HEK293 (cell line): ENCODE measurements at regions not wholly inside any gene's neighbourhood (a gene's known extent, or its start where the extent isn't known, plus 50 kb on each side); places are given as distances from the start of the nearest gene placed in this dataset.

Experiments used
- CTCF ChIA-PET: fragments of 350-600 bp; formaldehyde crosslinking; extraction: SDS; loops from one replicate; lab custom pipeline; 2021; ENCODE audit warnings: antibody characterized with exemption; lab: Yijun Ruan, JAX
- POLR2A ChIA-PET: fragments of 300-600 bp; formaldehyde crosslinking; extraction: SDS; loops from one replicate; lab custom pipeline; 2020; ENCODE audit warnings: antibody characterized with exemption, inconsistent platforms; lab: Yijun Ruan, JAX
- H3K27ac ChIP-seq: fragments of 200-500 bp; sonication (Bioruptor generic); 2 replicates; pipeline ENCODE4 v1.5.1; 2014; ENCODE audit warnings: low read depth, low read length, control low read depth, inconsistent platforms; ENCODE audit errors: extremely low read depth
- H3K36me3 ChIP-seq, 2 experiments: fragments of 200-500 bp in 1 of 2; sonication (Bioruptor generic) in 1 of 2; 1 replicate in 1 of 2; 2 replicates in 1 of 2; pipeline ENCODE4 v1.5.1; 2014 to 2017; ENCODE audit warnings: inconsistent platforms in 2 of 2, low read length in 2 of 2; ENCODE audit not compliant: control insufficient read depth in 2 of 2, insufficient read depth in 1 of 2
- H3K4me1 ChIP-seq: fragments of 200-500 bp; sonication (Bioruptor generic); 2 replicates; pipeline ENCODE4 v1.5.1; 2014; ENCODE audit warnings: mild to moderate bottlenecking, low read length, inconsistent platforms; ENCODE audit not compliant: control insufficient read depth, insufficient read depth
- H3K4me3 ChIP-seq: 2 replicates; pipeline ENCODE4 v1.5.1; 2011; ENCODE audit warnings: low read depth, mild to moderate bottlenecking, control low read depth, low read length, moderate library complexity
- H3K9me3 ChIP-seq: fragments of 200-500 bp; sonication (Bioruptor generic); 2 replicates; pipeline ENCODE4 v1.5.1; 2014; ENCODE audit warnings: low read depth, low read length, inconsistent platforms; ENCODE audit not compliant: control insufficient read depth, insufficient read depth
- HOXA7 ChIP-seq: sonication (generic); formaldehyde crosslinking; IDR thresholded peaks from 2 replicates; pipeline ENCODE4 v1.8.1; 2022; ENCODE audit warnings: missing genetic modification reagents, borderline replicate concordance
- HOXD13 ChIP-seq: sonication (generic); formaldehyde crosslinking; IDR thresholded peaks from 2 replicates; pipeline ENCODE4 v1.8.0; 2022; ENCODE audit warnings: missing genetic modification reagents, borderline replicate concordance
- IKZF3 ChIP-seq: fragments of 450-650 bp; IDR thresholded peaks from 2 replicates; pipeline ENCODE4 v1.5.0; 2018; ENCODE audit warnings: missing biosample characterization, mild to moderate bottlenecking, missing genetic modification characterization, moderate library complexity
- TCF7L2 ChIP-seq: IDR thresholded peaks from 2 replicates; pipeline ENCODE4 v1.6.1; 2011; ENCODE audit warnings: low read depth, mild to moderate bottlenecking, inconsistent platforms, low read length, moderate library complexity, borderline replicate concordance
- ZBTB48 ChIP-seq: fragments of 450-650 bp; formaldehyde crosslinking; IDR thresholded peaks from 2 replicates; pipeline ENCODE4 v1.5.1; 2016; ENCODE audit warnings: missing biosample characterization, missing genetic modification characterization
- ZNF114 ChIP-seq: fragments of 450-650 bp; formaldehyde crosslinking; IDR thresholded peaks from 2 replicates; pipeline ENCODE4 v1.5.0; 2017; ENCODE audit warnings: missing biosample characterization, missing genetic modification characterization
- ZNF121 ChIP-seq: fragments of 450-650 bp; formaldehyde crosslinking; IDR thresholded peaks from 2 replicates; pipeline ENCODE4 v1.5.1; 2016; ENCODE audit warnings: missing biosample characterization, missing genetic modification characterization
- ZNF140 ChIP-seq: fragments of 450-650 bp; formaldehyde crosslinking; IDR thresholded peaks from 2 replicates; pipeline ENCODE4 v1.5.1; 2016; ENCODE audit warnings: missing biosample characterization, missing genetic modification characterization
- ZNF274 ChIP-seq, 2 experiments: fragments of 200-500 bp in 1 of 2; fragments of 450-650 bp in 1 of 2; sonication (Bioruptor generic) in 1 of 2; formaldehyde crosslinking in 1 of 2; IDR thresholded peaks; 2 replicates each; pipeline versions ENCODE4 v1.5.1 to v1.6.1; 2014 to 2016; ENCODE audit warnings: borderline replicate concordance in 1 of 2, inconsistent platforms in 1 of 2, low read length in 1 of 2, missing biosample characterization in 1 of 2, missing genetic modification characterization in 1 of 2
- ZNF354C ChIP-seq: fragments of 450-650 bp; formaldehyde crosslinking; IDR thresholded peaks from 2 replicates; pipeline ENCODE4 v1.5.1; 2016; ENCODE audit warnings: missing biosample characterization, missing genetic modification characterization, low read depth, borderline replicate concordance
- ZNF404 ChIP-seq: fragments of 450-650 bp; formaldehyde crosslinking; IDR thresholded peaks from 2 replicates; pipeline ENCODE4 v1.5.1; 2017; ENCODE audit warnings: missing biosample characterization, missing genetic modification characterization
- ZNF423 ChIP-seq: fragments of 450-650 bp; formaldehyde crosslinking; IDR thresholded peaks from 2 replicates; pipeline ENCODE4 v1.5.1; 2016; ENCODE audit warnings: missing biosample characterization, missing genetic modification characterization
- ZNF501 ChIP-seq: fragments of 450-650 bp; formaldehyde crosslinking; IDR thresholded peaks from 2 replicates; pipeline ENCODE4 v1.5.1; 2016; ENCODE audit warnings: missing biosample characterization, missing genetic modification characterization
- ZNF510 ChIP-seq: fragments of 450-650 bp; formaldehyde crosslinking; IDR thresholded peaks from 2 replicates; pipeline ENCODE4 v1.5.1; 2018; ENCODE audit warnings: mild to moderate bottlenecking, missing genetic modification characterization, missing biosample characterization; ENCODE audit not compliant: insufficient replicate concordance
- ZNF549 ChIP-seq: fragments of 450-650 bp; IDR thresholded peaks from 2 replicates; pipeline ENCODE4 v1.5.1; 2018; ENCODE audit warnings: missing biosample characterization, missing genetic modification characterization, mild to moderate bottlenecking, inconsistent platforms, moderate library complexity
- ZNF561 ChIP-seq: fragments of 450-650 bp; IDR thresholded peaks from 2 replicates; pipeline ENCODE4 v1.5.1; 2018; ENCODE audit warnings: missing biosample characterization, missing genetic modification characterization, borderline replicate concordance
- ZNF600 ChIP-seq: fragments of 450-650 bp; formaldehyde crosslinking; IDR thresholded peaks from 2 replicates; pipeline ENCODE4 v1.5.1; 2016; ENCODE audit warnings: missing biosample characterization, missing genetic modification characterization
- ZNF623 ChIP-seq: fragments of 450-650 bp; formaldehyde crosslinking; IDR thresholded peaks from 2 replicates; pipeline ENCODE4 v1.5.1; 2016; ENCODE audit warnings: missing biosample characterization, missing genetic modification characterization
- ZNF664 ChIP-seq: fragments of 450-650 bp; formaldehyde crosslinking; IDR thresholded peaks from 2 replicates; pipeline ENCODE4 v1.5.1; 2016; ENCODE audit warnings: missing biosample characterization, missing genetic modification characterization
- ZNF777 ChIP-seq: fragments of 450-650 bp; formaldehyde crosslinking; IDR thresholded peaks from 2 replicates; pipeline ENCODE4 v1.5.1; 2017; ENCODE audit warnings: missing biosample characterization, missing genetic modification characterization, borderline replicate concordance
- ZSCAN30 ChIP-seq: fragments of 450-650 bp; IDR thresholded peaks from 2 replicates; pipeline ENCODE4 v1.5.1; 2018; ENCODE audit warnings: missing biosample characterization, mild to moderate bottlenecking, missing genetic modification characterization, moderate library complexity
- TF ChIP-seq, protein P1 (sequence below): fragments of 450-650 bp; formaldehyde crosslinking; IDR thresholded peaks from 2 replicates; pipeline ENCODE4 v1.5.1; 2016; ENCODE audit warnings: missing biosample characterization, missing genetic modification characterization
- TF ChIP-seq, protein P2 (sequence below): fragments of 450-650 bp; formaldehyde crosslinking; IDR thresholded peaks from 2 replicates; pipeline ENCODE4 v1.5.1; 2016; ENCODE audit warnings: missing biosample characterization, missing genetic modification characterization

DNA sequence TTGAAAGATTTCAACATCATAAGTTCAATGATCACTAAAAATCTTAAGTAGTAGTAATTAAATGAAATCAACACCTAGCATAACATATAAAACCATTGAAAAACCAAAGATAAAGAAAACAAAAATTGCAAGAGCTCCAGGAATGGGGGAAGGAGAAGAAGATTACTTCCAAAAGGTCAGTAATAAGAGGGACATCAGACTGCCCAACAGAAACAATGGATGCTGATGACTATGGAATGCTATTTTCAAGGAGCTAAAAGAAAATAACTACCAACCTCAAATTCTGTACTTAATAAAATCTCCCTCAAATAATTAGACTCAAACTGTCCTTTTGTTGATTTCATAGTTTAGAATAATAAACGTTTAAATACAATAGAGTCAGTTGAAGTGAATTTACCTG, 314.5 kb upstream of the LMO3 start (continued):
- no peak for TF ChIP-seq ZNF404 (tag by site-specific recombination)
- no peak for TF ChIP-seq ZNF140
- TF ChIP-seq ZNF354C (tag by site-specific recombination): no peak
- no peak for TF ChIP-seq ZNF121 (tag by site-specific recombination)
- no peak for TF ChIP-seq ZNF510 (tag by site-specific recombination)
- TF ChIP-seq ZNF274 (IDR thresholded peaks at IDR 0.05; ENCODE audit: low read length): no peak
- TF ChIP-seq ZNF274 (tag by site-specific recombination; IDR thresholded peaks at IDR 0.05; ENCODE audit: borderline replicate concordance): no peak
- TF ChIP-seq ZNF777 (tag by site-specific recombination): no peak
- no peak for TF ChIP-seq ZSCAN30
- no peak for TF ChIP-seq ZNF114
- TF ChIP-seq, protein P1, sequence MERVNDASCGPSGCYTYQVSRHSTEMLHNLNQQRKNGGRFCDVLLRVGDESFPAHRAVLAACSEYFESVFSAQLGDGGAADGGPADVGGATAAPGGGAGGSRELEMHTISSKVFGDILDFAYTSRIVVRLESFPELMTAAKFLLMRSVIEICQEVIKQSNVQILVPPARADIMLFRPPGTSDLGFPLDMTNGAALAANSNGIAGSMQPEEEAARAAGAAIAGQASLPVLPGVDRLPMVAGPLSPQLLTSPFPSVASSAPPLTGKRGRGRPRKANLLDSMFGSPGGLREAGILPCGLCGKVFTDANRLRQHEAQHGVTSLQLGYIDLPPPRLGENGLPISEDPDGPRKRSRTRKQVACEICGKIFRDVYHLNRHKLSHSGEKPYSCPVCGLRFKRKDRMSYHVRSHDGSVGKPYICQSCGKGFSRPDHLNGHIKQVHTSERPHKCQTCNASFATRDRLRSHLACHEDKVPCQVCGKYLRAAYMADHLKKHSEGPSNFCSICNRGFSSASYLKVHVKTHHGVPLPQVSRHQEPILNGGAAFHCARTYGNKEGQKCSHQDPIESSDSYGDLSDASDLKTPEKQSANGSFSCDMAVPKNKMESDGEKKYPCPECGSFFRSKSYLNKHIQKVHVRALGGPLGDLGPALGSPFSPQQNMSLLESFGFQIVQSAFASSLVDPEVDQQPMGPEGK: no peak
- TF ChIP-seq, protein P2, sequence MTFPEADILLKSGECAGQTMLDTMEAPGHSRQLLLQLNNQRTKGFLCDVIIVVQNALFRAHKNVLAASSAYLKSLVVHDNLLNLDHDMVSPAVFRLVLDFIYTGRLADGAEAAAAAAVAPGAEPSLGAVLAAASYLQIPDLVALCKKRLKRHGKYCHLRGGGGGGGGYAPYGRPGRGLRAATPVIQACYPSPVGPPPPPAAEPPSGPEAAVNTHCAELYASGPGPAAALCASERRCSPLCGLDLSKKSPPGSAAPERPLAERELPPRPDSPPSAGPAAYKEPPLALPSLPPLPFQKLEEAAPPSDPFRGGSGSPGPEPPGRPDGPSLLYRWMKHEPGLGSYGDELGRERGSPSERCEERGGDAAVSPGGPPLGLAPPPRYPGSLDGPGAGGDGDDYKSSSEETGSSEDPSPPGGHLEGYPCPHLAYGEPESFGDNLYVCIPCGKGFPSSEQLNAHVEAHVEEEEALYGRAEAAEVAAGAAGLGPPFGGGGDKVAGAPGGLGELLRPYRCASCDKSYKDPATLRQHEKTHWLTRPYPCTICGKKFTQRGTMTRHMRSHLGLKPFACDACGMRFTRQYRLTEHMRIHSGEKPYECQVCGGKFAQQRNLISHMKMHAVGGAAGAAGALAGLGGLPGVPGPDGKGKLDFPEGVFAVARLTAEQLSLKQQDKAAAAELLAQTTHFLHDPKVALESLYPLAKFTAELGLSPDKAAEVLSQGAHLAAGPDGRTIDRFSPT (tag by site-specific recombination): no peak
- no peak for TF ChIP-seq ZNF561 (tag by site-specific recombination)
- no peak for TF ChIP-seq ZNF664 (tag by site-specific recombination)

DNA sequence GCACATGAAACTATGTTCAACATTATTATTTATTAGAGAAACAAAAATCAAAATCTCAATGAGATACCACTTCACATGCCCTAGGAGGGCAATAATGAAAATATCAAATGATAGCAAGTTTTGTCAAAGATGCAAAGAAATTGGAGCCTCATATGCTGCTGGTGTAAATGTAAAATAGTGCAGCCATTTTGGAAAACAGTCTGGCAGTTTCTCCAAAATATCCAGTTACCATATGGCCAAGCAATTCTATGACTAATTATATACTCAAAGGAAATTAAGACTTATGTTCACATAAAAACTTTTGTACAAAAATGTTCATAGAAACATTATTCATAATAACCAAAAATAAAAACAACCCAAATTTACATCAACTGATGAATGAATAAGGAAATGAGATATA, 313.6 kb upstream of the LMO3 start:
- Histone ChIP-seq H3K36me3 (no peaks in the 10 kb centered on the region), H3K9me3 (no peaks in the 10 kb centered on the region), H3K4me3 (no peak overlapping the region), H3K27ac (no peak overlapping the region), H3K4me1 (no peaks in the 10 kb centered on the region)
- TF ChIP-seq ZNF274 (IDR thresholded peaks at IDR 0.05; ENCODE audit: low read length) (no peak), ZNF274 (tag by site-specific recombination; IDR thresholded peaks at IDR 0.05; ENCODE audit: borderline replicate concordance) (no peak), TCF7L2 (no peak), ZBTB48 (tag by site-specific recombination) (no peak), HOXD13 (CRISPR knock-in tag) (no peak), ZNF777 (tag by site-specific recombination) (no peak), HOXA7 (no peak), ZNF423 (tag by site-specific recombination) (no peak), ZNF501 (tag by site-specific recombination) (no peak), ZNF600 (tag by site-specific recombination) (no peak), ZNF623 (tag by site-specific recombination) (no peak), IKZF3 (tag by site-specific recombination) (no peak), ZNF549 (tag by site-specific recombination) (no peak)
- TF ChIP-seq, protein P1: no peak
- ChIA-PET POLR2A (no interaction called here), CTCF (interaction anchor here (0.7 kb wide), 1 partner anchor 1929 kb away, joined by 4 read pairs; no protein-coding TSS in a partner anchor)
